Hypothalamus (tissue), 51 donors: ENCODE measurements at regions not wholly inside any gene's neighbourhood (a gene's known extent, or its start where the extent isn't known, plus 50 kb on each side); places are given as distances from the start of the nearest gene placed in this dataset.
"Not testable (repeated sequence)": the region's sequence is repeated elsewhere in the genome, so short reads cannot be mapped to it uniquely, and the experiment has no call there.

Experiments used
- DNase-seq, 51 donors: peaks; one replicate each; lab custom pipeline; 2025; lab: John Stamatoyannopoulos, UW

GRCh38 chr1:173394813-173395212, 82.3 kb upstream of the PRDX6 start:
- DNase-seq, result not testable (repeated sequence)

GRCh38 chr1:173395762-173396161, 81.4 kb upstream of the PRDX6 start:
- no peak for DNase-seq

GRCh38 chr1:173400387-173400995, 76.6 kb upstream of the PRDX6 start:
- no peak for DNase-seq

GRCh38 chr1:173403996-173404395, 73.1 kb upstream of the PRDX6 start:
- DNase-seq, result no peak

- DNase-seq, result no peak
These were observed 71.9 kb upstream of the PRDX6 start for GRCh38 chr1:173405281-173405680.

- no peak for DNase-seq
These were observed 71.3 kb upstream of the PRDX6 start for GRCh38 chr1:173405834-173406233.

DNA sequence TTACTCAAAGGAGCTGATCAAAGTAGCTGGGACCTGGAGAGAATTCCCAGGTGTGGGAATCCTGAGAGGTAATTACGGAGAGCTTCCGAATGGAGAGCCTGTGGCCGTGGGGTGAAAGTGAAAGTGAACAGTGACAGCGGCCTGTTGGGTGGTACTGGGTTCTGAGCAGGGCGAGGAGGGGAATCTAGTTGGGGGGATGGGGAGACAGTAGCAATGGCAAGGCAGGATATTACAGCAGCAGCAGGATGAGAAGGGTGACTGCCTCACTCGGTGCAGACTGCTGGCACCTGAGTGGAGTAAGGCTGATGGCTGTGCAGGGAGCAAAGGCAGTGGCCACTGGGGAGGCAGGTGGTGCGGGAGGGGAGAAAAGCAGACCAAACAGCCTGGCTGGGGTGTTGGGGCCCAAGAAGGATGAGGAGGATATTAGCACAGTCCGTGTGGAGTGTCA, 70.3 kb upstream of the PRDX6 start:
- no peak for DNase-seq

GRCh38 chr1:173407846-173408245, 69.3 kb upstream of the PRDX6 start:
- no peak for DNase-seq

- no peak for DNase-seq
These were observed 68.2 kb upstream of the PRDX6 start for GRCh38 chr1:173408886-173409285.

DNA sequence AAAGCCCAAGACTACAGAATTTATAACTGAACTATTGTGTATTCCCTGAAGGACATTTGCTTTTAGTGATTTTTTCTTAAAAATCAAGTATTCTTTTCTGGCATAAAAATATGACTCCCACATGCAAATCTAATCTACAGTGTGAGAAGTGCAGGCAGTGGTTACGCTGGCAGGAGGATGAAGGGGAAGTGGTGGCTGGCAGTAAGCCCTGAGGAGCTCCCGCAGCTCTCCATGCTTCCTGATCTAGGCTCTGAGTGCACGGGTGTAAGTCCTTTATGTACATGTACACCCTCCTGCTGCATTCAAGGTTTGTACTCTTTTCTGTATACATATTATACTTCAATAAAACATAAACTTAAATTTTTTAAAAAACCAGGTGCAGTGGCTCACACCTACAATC, 67.5 kb upstream of the PRDX6 start:
- peak in 10 of 51 donors; percentile 2 to 7 (median 5) for DNase-seq

DNA sequence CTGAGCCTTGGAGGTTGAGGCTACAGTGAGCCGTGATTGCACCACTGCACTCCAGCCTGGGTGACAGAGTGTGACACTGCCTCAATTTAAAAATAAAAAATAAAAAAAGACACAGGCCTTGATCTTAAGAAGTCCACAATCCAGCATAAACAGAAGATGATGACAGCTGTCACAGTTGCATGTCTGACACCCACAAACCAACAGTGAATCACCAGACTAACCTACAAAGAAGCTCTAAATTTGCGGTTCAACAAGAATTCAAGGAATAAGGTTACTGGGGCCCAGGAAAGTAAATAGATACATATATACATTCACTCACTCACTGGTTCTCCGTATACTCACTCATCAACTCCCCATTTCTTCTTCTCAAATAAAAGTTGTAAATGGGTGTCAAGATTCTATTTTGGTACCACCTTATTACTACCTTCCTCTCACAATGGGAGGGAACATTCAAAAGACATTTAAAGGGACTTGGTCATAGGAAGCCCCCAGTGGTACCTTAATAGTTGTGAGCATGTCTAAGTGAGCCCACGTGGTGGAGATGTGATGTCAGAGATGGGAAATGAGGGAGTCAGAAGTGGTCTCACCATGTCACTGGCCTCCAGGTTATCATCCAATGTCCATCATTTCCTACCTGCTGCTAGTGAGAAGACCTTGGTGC, 66.9 kb upstream of the PRDX6 start:
- no peak for DNase-seq

DNA sequence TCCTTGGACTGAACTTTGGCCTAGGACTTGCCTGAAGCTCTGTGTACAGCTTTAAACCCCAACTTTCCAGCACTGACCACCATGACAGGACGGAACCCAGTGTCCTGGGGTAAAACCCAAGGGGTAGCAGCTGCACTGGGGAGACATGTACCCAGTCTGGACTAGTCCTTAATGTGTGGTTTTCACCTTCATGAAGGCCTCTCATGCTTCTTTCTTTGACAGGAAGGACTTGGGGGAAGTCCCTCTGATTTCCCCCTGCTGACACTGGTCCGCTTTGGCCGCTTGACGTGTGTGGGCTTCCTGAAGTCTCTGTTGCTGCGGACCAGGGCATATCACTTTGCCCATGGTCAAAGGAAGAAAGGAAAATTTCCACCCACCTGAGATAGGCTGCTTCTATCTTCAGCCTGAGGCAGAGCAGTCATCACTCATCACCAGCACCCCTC, 66.3 kb upstream of the PRDX6 start:
- DNase-seq, result peak in 1 of 51 donors; percentile 6

DNA sequence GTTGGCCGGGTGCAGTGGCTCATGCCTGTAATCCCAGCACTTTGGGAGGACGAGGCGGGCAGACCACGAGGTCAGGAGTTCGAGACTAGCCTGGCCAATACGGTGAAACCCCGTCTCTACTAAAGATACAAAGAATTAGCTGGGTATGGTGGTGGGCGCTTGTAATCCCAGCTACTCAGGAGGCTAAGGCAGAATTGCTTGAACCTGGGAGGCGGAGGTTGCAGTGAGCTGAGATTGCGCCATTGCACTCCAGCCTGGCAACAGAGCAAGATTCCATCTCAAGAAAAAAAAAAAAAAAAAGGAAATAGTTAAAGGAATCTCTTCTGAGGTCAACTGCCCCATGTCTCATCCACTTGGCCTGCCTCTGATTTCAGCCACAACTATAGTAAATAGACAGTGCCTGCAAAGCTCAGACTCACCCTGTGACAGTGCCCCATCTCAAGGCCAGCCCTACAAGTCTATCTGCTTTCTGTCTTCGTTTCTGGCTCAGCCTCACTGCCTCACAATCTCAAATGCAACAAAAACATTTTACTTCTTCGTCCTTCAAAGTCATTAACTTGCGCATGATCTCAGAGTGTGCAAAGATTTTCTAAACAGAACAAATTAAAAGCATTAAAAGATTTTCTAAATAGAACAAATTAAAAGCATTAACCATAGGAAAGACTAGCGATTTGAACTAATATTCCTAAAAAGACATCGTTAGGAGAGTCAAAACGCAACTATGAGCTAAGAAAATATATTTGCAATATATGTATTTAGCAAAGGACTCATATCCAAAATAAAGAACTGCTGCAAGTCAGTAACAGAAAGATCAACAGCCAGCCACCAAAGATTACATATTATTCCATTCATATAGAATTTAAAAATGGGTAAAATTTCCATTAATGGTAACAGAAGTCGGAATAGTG, 65.0 kb upstream of the PRDX6 start:
- no peak for DNase-seq

DNA sequence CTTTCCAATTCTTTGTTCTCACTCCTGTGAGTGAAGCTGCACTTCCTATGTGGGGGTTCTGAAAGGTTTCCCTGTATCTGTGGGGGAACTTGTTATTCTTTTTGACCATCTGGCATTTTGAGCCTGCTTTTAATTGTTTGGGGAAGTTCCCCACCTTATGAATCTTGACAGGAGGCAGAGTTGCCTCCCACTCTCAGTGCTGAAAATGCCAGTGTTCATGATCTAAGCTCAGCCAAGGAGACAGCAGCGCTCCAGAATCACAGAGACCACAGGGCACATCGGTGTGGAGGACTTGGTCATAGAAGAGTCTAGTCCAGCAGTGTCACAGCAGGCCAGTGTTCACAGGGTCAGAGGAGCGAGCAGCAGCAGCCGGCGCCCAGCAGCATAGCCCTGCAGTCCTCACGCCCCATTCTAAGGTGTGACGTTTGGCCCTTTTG, 63.8 kb upstream of the PRDX6 start:
- no peak for DNase-seq

DNA sequence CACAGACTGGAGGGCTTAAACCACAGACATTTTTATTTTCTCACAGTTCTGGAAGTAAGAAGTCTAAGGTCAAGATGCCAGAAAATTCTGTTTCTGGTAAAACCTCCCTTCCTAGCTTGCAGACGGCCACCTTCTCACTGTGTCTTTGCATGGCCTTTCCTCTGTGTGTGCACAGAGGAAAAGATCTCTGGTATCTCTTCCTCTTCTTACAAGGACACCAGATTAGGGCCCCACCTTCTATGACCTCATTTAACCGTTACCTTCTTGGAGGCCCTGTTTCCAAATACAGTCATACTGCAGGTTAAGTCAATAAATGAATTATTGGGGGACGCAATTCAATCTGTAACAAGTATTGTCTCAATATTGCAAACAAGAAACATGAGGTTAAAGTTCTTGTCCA, 63.0 kb upstream of the PRDX6 start:
- no peak for DNase-seq

DNA sequence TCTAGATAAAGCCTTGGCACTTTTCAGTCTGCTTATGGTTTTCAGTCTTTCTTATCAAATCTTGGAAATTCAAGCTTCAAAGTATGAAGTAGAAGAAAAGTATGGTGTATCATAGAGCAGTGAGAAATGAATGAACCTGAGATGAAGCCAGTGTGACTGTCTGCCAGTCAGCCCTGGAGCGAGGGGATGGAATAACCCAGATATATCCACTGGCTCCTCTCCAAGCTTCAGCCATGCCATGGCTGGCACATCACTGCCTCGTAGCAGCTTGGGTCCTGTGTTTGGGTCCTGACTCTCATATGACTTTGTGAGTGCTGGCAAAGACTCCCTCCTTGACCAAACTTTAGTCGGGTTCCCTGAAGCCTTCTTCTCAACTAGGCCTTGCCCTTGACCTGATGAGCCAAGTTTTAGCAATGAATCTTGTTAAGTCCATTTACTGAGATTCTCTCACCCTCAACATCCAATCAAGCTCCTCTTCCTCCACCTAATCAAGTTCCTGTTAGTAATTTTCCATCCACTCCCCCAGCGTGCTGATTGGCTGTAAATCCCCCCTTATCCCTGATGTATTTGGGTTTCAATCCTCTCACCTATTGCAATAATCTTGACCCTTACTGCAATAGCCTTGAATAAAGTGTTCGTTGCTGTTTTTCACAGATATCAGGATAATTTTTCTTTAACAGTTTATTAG, 62.5 kb upstream of the PRDX6 start:
- DNase-seq, result no peak

DNA sequence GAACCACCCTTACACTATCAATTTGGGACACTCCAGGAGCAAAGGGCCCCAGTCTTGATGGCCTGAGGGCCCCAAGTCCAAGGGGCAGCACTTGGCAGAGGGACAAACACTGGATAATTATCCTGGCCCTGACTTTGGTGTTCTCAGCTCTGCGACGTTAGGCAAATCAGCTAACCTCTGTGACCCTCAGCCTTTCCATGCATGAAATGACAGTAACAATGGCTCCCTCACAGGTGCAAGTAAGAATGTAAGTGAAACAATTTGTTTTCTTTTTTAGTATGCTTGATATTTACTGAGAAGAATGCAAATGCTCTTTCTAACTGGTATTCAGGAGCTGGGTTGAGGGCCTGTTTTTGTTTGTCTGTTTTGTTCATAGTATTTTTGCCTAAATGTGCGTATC, 61.6 kb upstream of the PRDX6 start:
- no peak for DNase-seq

DNA sequence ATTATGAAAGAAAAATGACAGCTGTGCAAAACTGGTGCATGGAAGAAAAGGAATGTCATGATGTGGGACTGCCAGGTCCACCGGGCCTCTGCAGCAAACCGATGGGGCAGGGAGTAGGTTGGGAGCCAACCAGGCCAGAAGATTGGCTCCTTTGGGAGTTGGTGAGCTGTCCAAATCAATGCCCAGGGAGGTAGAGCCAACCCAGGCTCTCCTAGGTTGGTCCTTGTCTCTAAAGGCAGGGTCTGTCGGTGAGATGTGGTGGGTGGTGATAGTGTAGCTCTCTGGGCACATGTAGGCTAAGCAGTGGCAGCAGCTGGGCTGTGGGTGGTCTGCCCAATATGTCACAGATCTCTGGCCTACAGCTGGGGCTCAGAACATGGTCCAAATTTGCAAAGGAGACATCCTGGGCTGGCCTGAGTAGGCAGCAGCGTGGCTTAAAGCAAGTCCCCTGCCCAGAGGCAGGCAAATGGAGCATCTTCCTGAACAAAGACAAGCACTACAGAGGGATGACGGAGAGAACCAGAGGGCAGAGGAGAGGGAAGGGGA, 61.2 kb upstream of the PRDX6 start:
- DNase-seq, result no peak

DNA sequence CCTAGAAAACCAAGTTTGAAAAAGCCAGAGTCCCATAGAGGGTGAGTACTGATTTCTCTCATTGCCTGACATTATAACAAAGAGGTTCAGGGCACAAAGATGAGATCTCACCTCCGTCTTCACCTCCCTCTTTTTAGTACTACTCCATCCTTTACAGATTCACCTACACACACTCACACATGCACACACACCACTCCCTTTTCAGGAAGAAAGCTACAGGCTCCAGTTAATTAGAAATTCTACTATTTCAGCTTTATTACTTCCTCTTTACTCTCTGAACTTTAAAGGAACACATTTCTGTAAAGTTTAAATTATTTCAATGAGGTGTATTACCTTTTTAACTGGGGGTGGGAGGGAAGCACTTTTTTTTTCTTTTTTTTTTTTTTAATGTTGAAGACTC, 59.6 kb upstream of the PRDX6 start:
- DNase-seq, result no peak

DNA sequence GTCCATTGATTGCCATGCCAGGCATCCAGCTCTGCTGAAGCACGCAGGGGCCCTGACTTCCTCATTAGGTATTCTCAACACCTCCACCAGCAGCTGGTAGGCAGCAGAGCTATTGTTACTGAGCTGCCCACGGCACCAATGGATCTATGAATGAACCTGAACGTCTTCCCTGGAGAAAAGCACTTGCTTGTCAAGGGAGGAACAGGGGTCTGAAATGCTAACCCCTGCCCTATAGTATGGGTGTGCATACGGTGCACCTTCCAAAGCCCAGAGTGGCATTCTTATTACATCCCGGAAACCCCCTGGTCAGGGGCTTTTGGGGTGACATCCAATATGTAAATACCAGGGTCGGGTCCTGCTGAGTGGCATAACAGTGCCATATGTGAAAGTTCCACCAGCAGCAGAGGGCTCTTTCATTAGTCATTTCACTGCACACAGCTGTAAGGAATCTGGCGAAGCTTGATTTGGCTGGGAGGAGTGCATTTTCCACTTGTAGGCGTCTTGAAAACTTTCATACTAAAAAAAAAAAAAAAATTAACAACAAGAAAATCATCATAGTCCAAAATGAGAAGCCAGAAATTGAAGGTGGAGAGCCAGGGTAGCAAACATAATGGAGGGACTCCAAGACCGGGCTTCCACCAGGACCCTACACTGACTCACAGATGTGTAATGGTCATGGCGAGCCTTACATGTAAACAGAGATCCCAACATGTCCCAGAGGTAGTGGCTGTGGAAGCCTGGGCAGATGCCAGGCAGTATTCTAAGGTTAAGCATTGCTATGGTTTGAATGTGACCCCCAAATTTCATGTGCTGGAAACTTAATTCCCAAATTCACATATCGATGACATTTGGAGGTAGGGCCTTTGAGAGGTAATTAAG, 58.8 kb upstream of the PRDX6 start:
- no peak for DNase-seq
